H1 (cell line): ENCODE measurements at regions not wholly inside any gene's neighbourhood (a gene's known extent, or its start where the extent isn't known, plus 50 kb on each side); places are given as distances from the start of the nearest gene placed in this dataset.

ENCODE experiments used
- CTCF ChIA-PET: fragments of 300-600 bp; sonication (Branson Sonifier 250); formaldehyde crosslinking; loops from one replicate; lab custom pipeline; 2021; ENCODE audit not compliant: partially characterized antibody; lab: Charles Lee
- POLR2A ChIA-PET: fragments of 300-600 bp; sonication (Branson Sonifier 250); formaldehyde crosslinking; loops from one replicate; lab custom pipeline; 2021; ENCODE audit warnings: inconsistent platforms; ENCODE audit not compliant: partially characterized antibody; lab: Charles Lee
- DNase-seq, 2 experiments: peaks; one replicate each; pipeline versions ENCODE4 v3.0.0 to v3.0.0-alpha.2; 2010 to 2022; ENCODE audit warnings: low spot score in 2 of 2, low read depth in 1 of 2, mixed read lengths in 1 of 2
- FAIRE-seq: peaks from 2 replicates; lab custom pipeline; 2011; peaks lifted over from hg19 to GRCh38; lab: Jason Lieb, UNC
- H2AFZ ChIP-seq: 2 replicates; pipeline ENCODE4 v1.8.1; 2012; ENCODE audit warnings: low read length, inconsistent platforms
- H2AK5ac ChIP-seq: 2 replicates; pipeline ENCODE4 v1.6.1; 2013; ENCODE audit warnings: low read depth, low read length
- H2BK120ac ChIP-seq: replicated peaks from 2 replicates; pipeline ENCODE3; 2013; ENCODE audit warnings: low read depth, low read length, inconsistent platforms
- H2BK12ac ChIP-seq: 2 replicates; pipeline ENCODE4 v1.6.1; 2013; ENCODE audit warnings: low read depth, low read length
- H2BK15ac ChIP-seq: 2 replicates; pipeline ENCODE4 v1.6.1; 2013; ENCODE audit warnings: low read length
- H2BK20ac ChIP-seq: 2 replicates; pipeline ENCODE4 v1.6.1; 2013; ENCODE audit warnings: low read length
- H2BK5ac ChIP-seq: 2 replicates; pipeline ENCODE4 v1.6.1; 2013; ENCODE audit warnings: low read depth, low read length
- H3K14ac ChIP-seq: 2 replicates; pipeline ENCODE4 v1.6.1; 2013; ENCODE audit warnings: inconsistent platforms; ENCODE audit not compliant: insufficient read length
- H3K18ac ChIP-seq: 2 replicates; pipeline ENCODE4 v1.6.1; 2013; ENCODE audit warnings: low read length; ENCODE audit errors: extremely low read depth
- H3K23ac ChIP-seq: 2 replicates; pipeline ENCODE4 v1.6.1; 2013; ENCODE audit warnings: inconsistent platforms; ENCODE audit not compliant: insufficient read length
- H3K23me2 ChIP-seq: 2 replicates; pipeline ENCODE4 v1.6.1; 2013; ENCODE audit warnings: low read depth, low read length
- H3K27ac ChIP-seq: 2 replicates; pipeline ENCODE4 v1.6.1; 2011; ENCODE audit warnings: low read depth, low read length, inconsistent platforms
- H3K27me3 ChIP-seq, 4 experiments: replicated peaks in 1 of 4; 1 replicate in 1 of 4; 2 replicates in 3 of 4; pipeline versions ENCODE4 v1.6.1 to v1.8.1; 2011 to 2013; ENCODE audit warnings: low read length in 3 of 4, mild to moderate bottlenecking in 3 of 4, inconsistent platforms in 2 of 4, mixed read lengths in 2 of 4, moderate library complexity in 1 of 4; ENCODE audit not compliant: control insufficient read depth in 3 of 4, insufficient read depth in 3 of 4; ENCODE audit errors: extremely low read depth in 1 of 4
- H3K36me3 ChIP-seq, 4 experiments: 2 replicates each; pipeline versions ENCODE4 v1.6.1 to v1.8.1; 2011 to 2013; ENCODE audit warnings: mild to moderate bottlenecking in 4 of 4, low read length in 3 of 4, moderate library complexity in 2 of 4, control low read depth in 1 of 4, inconsistent platforms in 1 of 4; ENCODE audit not compliant: insufficient read depth in 4 of 4, control insufficient read depth in 2 of 4
- H3K4ac ChIP-seq: replicated peaks from 2 replicates; pipeline ENCODE3; 2013; ENCODE audit warnings: low read length, low read depth, mixed read lengths, inconsistent platforms; ENCODE audit not compliant: insufficient read length
- H3K4me1 ChIP-seq, 4 experiments: replicated peaks in 1 of 4; 1 replicate in 1 of 4; 2 replicates in 3 of 4; pipeline versions ENCODE4 v1.6.1 to v1.8.1; 2011 to 2013; ENCODE audit warnings: low read length in 3 of 4, inconsistent platforms in 2 of 4, mixed read lengths in 1 of 4; ENCODE audit not compliant: insufficient read depth in 4 of 4, control insufficient read depth in 3 of 4
- H3K4me2 ChIP-seq, 2 experiments: 2 replicates each; pipeline versions ENCODE4 v1.6.1 to v1.8.1; 2011 to 2013; ENCODE audit warnings: low read depth in 2 of 2, low read length in 2 of 2, control low read depth in 1 of 2, inconsistent platforms in 1 of 2, mild to moderate bottlenecking in 1 of 2; ENCODE audit not compliant: insufficient read depth in 1 of 2
- H3K4me3 ChIP-seq, 4 experiments: fragments of 200-600, 300-600 bp in 1 of 4; sonication (generic), shearing (Covaris generic), sonication (Bioruptor Twin) in 1 of 4; 2 replicates each; pipeline versions ENCODE4 v1.5.1 to v1.8.1; 2011 to 2016; ENCODE audit warnings: low read length in 4 of 4, low read depth in 3 of 4, control low read depth in 2 of 4, inconsistent platforms in 2 of 4, mild to moderate bottlenecking in 2 of 4, mixed read lengths in 1 of 4, moderate library complexity in 1 of 4; ENCODE audit not compliant: insufficient read depth in 2 of 4; ENCODE audit errors: extremely low read depth in 1 of 4
- H3K56ac ChIP-seq: replicated peaks from 2 replicates; pipeline ENCODE3; 2013; ENCODE audit warnings: low read depth, mild to moderate bottlenecking, mixed read lengths, low read length, inconsistent platforms; ENCODE audit not compliant: insufficient read length
- H3K79me1 ChIP-seq: 2 replicates; pipeline ENCODE4 v1.6.1; 2013; ENCODE audit warnings: low read depth, low read length, control low read depth
- H3K79me2 ChIP-seq, 2 experiments: 2 replicates each; pipeline versions ENCODE4 v1.6.1 to v1.8.1; 2012 to 2013; ENCODE audit warnings: low read length in 2 of 2, mild to moderate bottlenecking in 2 of 2, inconsistent platforms in 1 of 2; ENCODE audit not compliant: insufficient read depth in 2 of 2, control insufficient read depth in 1 of 2
- H3K9ac ChIP-seq, 4 experiments: replicated peaks in 1 of 4; 1 replicate in 1 of 4; 2 replicates in 3 of 4; pipeline versions ENCODE4 v1.6.1 to v1.8.1; 2011 to 2013; ENCODE audit warnings: low read depth in 3 of 4, low read length in 3 of 4, control low read depth in 2 of 4, mild to moderate bottlenecking in 2 of 4, moderate library complexity in 2 of 4, inconsistent platforms in 1 of 4; ENCODE audit errors: extremely low read depth in 1 of 4
- H3K9me3 ChIP-seq, 2 experiments: 2 replicates each; pipeline versions ENCODE4 v1.6.1 to v1.8.1; 2012 to 2013; ENCODE audit warnings: mild to moderate bottlenecking in 2 of 2, moderate library complexity in 2 of 2, control low read depth in 1 of 2, inconsistent platforms in 1 of 2, low read depth in 1 of 2, low read length in 1 of 2, mixed read lengths in 1 of 2; ENCODE audit not compliant: insufficient read depth in 2 of 2
- H4K20me1 ChIP-seq, 2 experiments: replicated peaks in 1 of 2; 2 replicates each; pipeline versions ENCODE3 to v1.8.1; 2011 to 2013; ENCODE audit warnings: inconsistent platforms in 2 of 2, low read length in 2 of 2, mild to moderate bottlenecking in 1 of 2; ENCODE audit not compliant: insufficient read depth in 2 of 2, control insufficient read depth in 1 of 2
- H4K5ac ChIP-seq: 2 replicates; pipeline ENCODE4 v1.6.1; 2013; ENCODE audit warnings: low read length, low read depth, mixed read lengths, inconsistent platforms; ENCODE audit not compliant: insufficient read length
- H4K8ac ChIP-seq: 2 replicates; pipeline ENCODE4 v1.8.0; 2013; ENCODE audit warnings: mild to moderate bottlenecking, moderate library complexity, low read length, inconsistent platforms; ENCODE audit not compliant: insufficient read depth; ENCODE audit errors: extremely low read depth
- H4K91ac ChIP-seq: replicated peaks from 2 replicates; pipeline ENCODE3; 2013; ENCODE audit warnings: low read length, mixed read lengths, inconsistent platforms; ENCODE audit not compliant: insufficient read length
- ATF3 ChIP-seq: IDR thresholded peaks from 2 replicates; pipeline ENCODE4 v1.6.1; 2011; ENCODE audit warnings: low read depth, mild to moderate bottlenecking, low read length; ENCODE audit not compliant: insufficient read depth
- CEBPB ChIP-seq: IDR thresholded peaks from 2 replicates; pipeline ENCODE4 v1.6.1; 2012; ENCODE audit warnings: low read depth, low read length
- EZH2 ChIP-seq: fragments of 200-600 bp; sonication (generic); IDR thresholded peaks from 2 replicates; pipeline ENCODE4 v1.7.1; 2012; ENCODE audit warnings: low read depth, mild to moderate bottlenecking, moderate library complexity, low read length, inconsistent platforms; ENCODE audit not compliant: severe bottlenecking
- GABPA ChIP-seq: IDR thresholded peaks from 2 replicates; pipeline ENCODE4 v1.6.1; 2011; ENCODE audit warnings: mild to moderate bottlenecking, low read length, moderate library complexity, borderline replicate concordance; ENCODE audit not compliant: insufficient read depth
- HDAC2 ChIP-seq, 2 experiments: fragments of 300-600 bp in 1 of 2; sonication (generic) in 1 of 2; IDR thresholded peaks; 2 replicates each; pipeline ENCODE4 v1.6.1; 2011 to 2012; ENCODE audit warnings: low read depth in 2 of 2, low read length in 2 of 2, mild to moderate bottlenecking in 2 of 2, moderate library complexity in 2 of 2, borderline replicate concordance in 1 of 2, inconsistent platforms in 1 of 2
- KDM5A ChIP-seq: fragments of 200-600 bp; IDR thresholded peaks from 2 replicates; pipeline ENCODE4 v1.7.1; 2012; ENCODE audit warnings: mild to moderate bottlenecking, low read length, inconsistent platforms, mixed read lengths
- POU5F1 ChIP-seq: IDR thresholded peaks from 2 replicates; pipeline ENCODE4 v1.6.1; 2011; ENCODE audit warnings: low read depth, mild to moderate bottlenecking, low read length, moderate library complexity
- RBBP5 ChIP-seq: IDR thresholded peaks from 2 replicates; pipeline ENCODE4 v1.7.1; 2012; ENCODE audit warnings: low read depth, mild to moderate bottlenecking, inconsistent platforms, low read length, moderate library complexity, borderline replicate concordance
- SAP30 ChIP-seq: fragments of 300-600 bp; sonication (generic); IDR thresholded peaks from 2 replicates; pipeline ENCODE4 v1.7.1; 2012; ENCODE audit warnings: low read length, moderate library complexity, mild to moderate bottlenecking, inconsistent platforms; ENCODE audit not compliant: insufficient read depth, insufficient replicate concordance
- USF2 ChIP-seq: IDR thresholded peaks from 2 replicates; pipeline ENCODE4 v1.6.1; 2011; ENCODE audit warnings: low read length, improper control_type of control experiment
- WGBS, 2 experiments: shearing (Covaris generic) in 1 of 2; methylation state at CpG; one replicate each; pipeline versions ENCODE4 v1.1.6 to v1.1.7; 2013 to 2015; ENCODE audit warnings: low lambda C conversion rate in 2 of 2, mixed read lengths in 2 of 2, inconsistent platforms in 1 of 2, low coverage in 1 of 2, missing lambda C conversion rate in 1 of 2; ENCODE audit not compliant: insufficient replicate concordance in 2 of 2, insufficient coverage in 1 of 2, insufficient read length in 1 of 2; ENCODE audit errors: extremely low coverage in 1 of 2, missing lambda C conversion rate in 1 of 2; 5-methylcytosine and 5-hydroxymethylcytosine counted together

DNA sequence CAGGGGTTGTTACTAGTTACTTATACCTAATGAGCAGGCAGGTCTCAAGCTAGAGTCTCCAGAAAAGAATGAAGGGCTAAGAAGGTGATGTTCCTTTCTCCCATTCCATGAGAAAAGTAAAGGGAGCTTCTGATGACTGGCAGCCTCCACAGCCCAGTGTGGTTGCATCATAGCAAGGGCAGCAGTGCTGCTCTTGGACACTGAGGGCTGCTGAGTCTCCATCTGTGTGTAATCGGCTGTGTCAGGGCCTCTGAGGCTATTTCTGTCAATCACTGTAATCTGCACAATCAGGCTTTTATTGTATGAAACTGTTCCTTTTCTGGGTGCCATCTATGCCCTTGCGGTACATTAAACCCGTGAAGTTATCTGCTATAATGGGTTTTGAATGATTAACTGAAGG, 164.1 kb upstream of the FBXO11 start:
- 90% methylated on average over 3 of the region's 3 CpGs; no CpG with 5 or more reads in 1 of the 2 experiments for WGBS, 2 experiments
- TF ChIP-seq CEBPB (no peak), GABPA (no peak), KDM5A (no peak), RBBP5 (no peak), HDAC2 (IDR thresholded peaks at IDR 0.05; ENCODE audit: borderline replicate concordance in 1 of 2, low read depth in 2 of 2, low read length in 2 of 2) (no peak), ATF3 (no peak), SAP30 (no peak), USF2 (no peak), EZH2 (no peak), POU5F1 (no peak)

More for the DNA sequence above, 164.1 kb upstream of the FBXO11 start:
- H3K27me3 ChIP-seq: no peaks in the 10 kb centered on the region
- H3K79me2 ChIP-seq: no peaks in the 10 kb centered on the region
- H2BK12ac ChIP-seq: no peak overlapping the region
- H4K91ac ChIP-seq: no peak overlapping the region
- H3K23me2 ChIP-seq: no peaks in the 10 kb centered on the region; the same call in 1 of the 2 replicates
- no peak overlapping the region for H3K4me2 ChIP-seq
- no peak overlapping the region for H2BK20ac ChIP-seq
- H3K18ac ChIP-seq: no peak overlapping the region
- no peak overlapping the region for H2AFZ ChIP-seq
- ChIA-PET POLR2A (no interaction called here), CTCF (interaction anchor here (0.6 to 1.4 kb wide), 2 partner anchors 10 to 208 kb away, joined by 3 to 4 read pairs; no protein-coding TSS in a partner anchor)
- H3K23ac ChIP-seq: no peak overlapping the region
- no peaks in the 10 kb centered on the region for H3K36me3 ChIP-seq
- H3K4me1 ChIP-seq: no peaks in the 10 kb centered on the region
- H2BK5ac ChIP-seq: no peak overlapping the region
- no peaks in the 10 kb centered on the region for H3K9me3 ChIP-seq
- no peak overlapping the region for H4K8ac ChIP-seq
- H2BK15ac ChIP-seq: no peak overlapping the region
- DNase-seq (no peak), FAIRE-seq (no peak)
- H3K27ac ChIP-seq: no peak overlapping the region
- no peak overlapping the region for H3K14ac ChIP-seq
- no peak overlapping the region for H3K9ac ChIP-seq
- no peaks in the 10 kb centered on the region; the same call in 1 of the 2 replicates for H3K79me1 ChIP-seq
- H3K56ac ChIP-seq: no peak overlapping the region
- H3K4me3 ChIP-seq: no peak overlapping the region
- no peak overlapping the region for H2BK120ac ChIP-seq
- no peak overlapping the region for H3K4ac ChIP-seq
- no peaks in the 10 kb centered on the region for H4K20me1 ChIP-seq
- no peak overlapping the region for H2AK5ac ChIP-seq
- no peak overlapping the region for H4K5ac ChIP-seq
